IMR-90 (cell line): ENCODE measurements at regions not wholly inside any gene's neighbourhood (a gene's known extent, or its start where the extent isn't known, plus 50 kb on each side); places are given as distances from the start of the nearest gene placed in this dataset.

ENCODE experiments used
- ATAC-seq: fragments of 200-7000 bp; cut with Tn5 transposase; 2 replicates; pipeline ENCODE4 v1.9.1; 2020; ENCODE audit warnings: low read depth, mild to moderate bottlenecking, moderate library complexity
- BruUV-seq: library from RNA; stranded (reverse); fragments of 400-500 nt; replicated peaks from 2 replicates; lab custom pipeline; 2021; lab: Mats Ljungman, UMichigan
- CTCF ChIA-PET: fragments of 300-600 bp; formaldehyde crosslinking; extraction: SDS; loops from one replicate; lab custom pipeline; 2021; ENCODE audit warnings: antibody characterized with exemption; lab: Yijun Ruan, JAX
- POLR2A ChIA-PET: fragments of 300-600 bp; sonication (Branson Sonifier 250); formaldehyde crosslinking; loops from one replicate; lab custom pipeline; 2022; ENCODE audit warnings: antibody characterized with exemption; ENCODE audit not compliant: unreplicated experiment; lab: Charles Lee
- DNase-seq: peaks from one replicate; pipeline ENCODE4 v3.0.0; 2013
- H2AFZ ChIP-seq: replicated peaks from 2 replicates; pipeline ENCODE3; 2013; ENCODE audit warnings: low read length, mild to moderate bottlenecking; ENCODE audit not compliant: poor library complexity
- H2AK5ac ChIP-seq: 2 replicates; pipeline ENCODE4 v1.6.1; 2013; ENCODE audit warnings: low read depth, low read length, inconsistent platforms
- H2AK9ac ChIP-seq: replicated peaks from 2 replicates; pipeline ENCODE3; 2013; ENCODE audit warnings: mild to moderate bottlenecking, low read depth, low read length, moderate library complexity; ENCODE audit not compliant: poor library complexity
- H2BK120ac ChIP-seq: 2 replicates; pipeline ENCODE4 v1.6.1; 2013; ENCODE audit warnings: low read depth, low read length, inconsistent platforms
- H2BK15ac ChIP-seq: 3 replicates; pipeline ENCODE4 v1.6.1; 2013; ENCODE audit warnings: low read depth, low read length, inconsistent platforms
- H2BK20ac ChIP-seq: 2 replicates; pipeline ENCODE4 v1.6.1; 2013; ENCODE audit warnings: low read depth, mild to moderate bottlenecking, inconsistent platforms, low read length, moderate library complexity
- H2BK5ac ChIP-seq: 2 replicates; pipeline ENCODE4 v1.6.1; 2013; ENCODE audit warnings: mild to moderate bottlenecking, low read depth, low read length, inconsistent platforms; ENCODE audit not compliant: poor library complexity, severe bottlenecking
- H3K14ac ChIP-seq: replicated peaks from 2 replicates; pipeline ENCODE4 v1.6.1; 2013; ENCODE audit warnings: low read depth, low read length, inconsistent platforms
- H3K18ac ChIP-seq: 2 replicates; pipeline ENCODE4 v1.6.1; 2013; ENCODE audit warnings: low read depth, low read length, control low read depth
- H3K23ac ChIP-seq: 2 replicates; pipeline ENCODE4 v1.6.1; 2013; ENCODE audit warnings: low read depth, low read length, inconsistent platforms
- H3K27ac ChIP-seq: 2 replicates; pipeline ENCODE4 v1.5.1; 2013; ENCODE audit warnings: mild to moderate bottlenecking, control low read depth, low read length; ENCODE audit not compliant: insufficient read depth
- H3K27me3 ChIP-seq: 2 replicates; pipeline ENCODE4 v1.6.1; 2013; ENCODE audit warnings: low read length; ENCODE audit not compliant: control insufficient read depth, insufficient read depth
- H3K36me3 ChIP-seq: 2 replicates; pipeline ENCODE4 v1.6.1; 2013; ENCODE audit warnings: low read length, mixed read lengths; ENCODE audit not compliant: control insufficient read depth, insufficient read depth
- H3K4ac ChIP-seq: 2 replicates; pipeline ENCODE4 v1.6.1; 2013; ENCODE audit warnings: low read depth, low read length, inconsistent platforms
- H3K4me1 ChIP-seq: 2 replicates; pipeline ENCODE4 v1.6.1; 2013; ENCODE audit warnings: low read length, mixed read lengths; ENCODE audit not compliant: control insufficient read depth, insufficient read depth
- H3K4me2 ChIP-seq: 2 replicates; pipeline ENCODE4 v1.6.1; 2013; ENCODE audit warnings: low read depth, mild to moderate bottlenecking, control low read depth, low read length, moderate library complexity
- H3K4me3 ChIP-seq: 2 replicates; pipeline ENCODE4 v1.5.1; 2013; ENCODE audit warnings: low read depth, mild to moderate bottlenecking, control low read depth, low read length, moderate library complexity; ENCODE audit not compliant: insufficient read depth
- H3K56ac ChIP-seq: 2 replicates; pipeline ENCODE4 v1.6.1; 2013; ENCODE audit warnings: low read length, inconsistent platforms; ENCODE audit not compliant: insufficient read depth; ENCODE audit errors: extremely low read depth
- H3K79me1 ChIP-seq, 2 experiments: 2 replicates each; pipeline ENCODE4 v1.6.1; 2013; ENCODE audit warnings: low read length in 2 of 2, inconsistent platforms in 1 of 2, low read depth in 1 of 2
- H3K9ac ChIP-seq: 2 replicates; pipeline ENCODE4 v1.6.1; 2013; ENCODE audit warnings: low read depth, low read length, control low read depth
- H3K9me1 ChIP-seq: 2 replicates; pipeline ENCODE4 v1.6.1; 2013; ENCODE audit warnings: low read length, inconsistent platforms; ENCODE audit not compliant: insufficient read depth
- H3K9me3 ChIP-seq: 2 replicates; pipeline ENCODE4 v1.6.1; 2013; ENCODE audit warnings: low read length; ENCODE audit not compliant: control insufficient read depth, insufficient read depth
- H4K20me1 ChIP-seq: 2 replicates; pipeline ENCODE4 v1.6.1; 2013; ENCODE audit warnings: low read length, inconsistent platforms; ENCODE audit not compliant: insufficient read depth
- H4K5ac ChIP-seq: 2 replicates; pipeline ENCODE4 v1.6.1; 2013; ENCODE audit warnings: mild to moderate bottlenecking, low read depth, low read length, control low read depth
- H4K8ac ChIP-seq, 2 experiments: 2 replicates each; pipeline ENCODE4 v1.6.1; 2013; ENCODE audit warnings: low read depth in 2 of 2, low read length in 2 of 2, control low read depth in 1 of 2, inconsistent platforms in 1 of 2
- H4K91ac ChIP-seq: 2 replicates; pipeline ENCODE4 v1.6.1; 2013; ENCODE audit warnings: low read depth, low read length, inconsistent platforms; ENCODE audit not compliant: insufficient read depth
- BHLHE40 ChIP-seq: fragments of 150-350 bp; IDR thresholded peaks from 2 replicates; pipeline ENCODE4 v1.6.1; 2016; ENCODE audit warnings: mild to moderate bottlenecking, low read depth, low read length
- CEBPB ChIP-seq: IDR thresholded peaks from 2 replicates; pipeline ENCODE4 v1.6.1; 2012; ENCODE audit warnings: low read depth, low read length, improper control_type of control experiment
- CHD1 ChIP-seq: IDR thresholded peaks from 2 replicates; pipeline ENCODE4 v1.6.1; 2012; ENCODE audit warnings: low read depth, low read length, improper control_type of control experiment
- ELK1 ChIP-seq: fragments of 150-350 bp; IDR thresholded peaks from 2 replicates; pipeline ENCODE4 v1.6.1; 2016; ENCODE audit warnings: low read depth, mild to moderate bottlenecking, low read length, moderate library complexity, borderline replicate concordance
- MAFK ChIP-seq: IDR thresholded peaks from 2 replicates; pipeline ENCODE4 v1.6.1; 2012; ENCODE audit warnings: low read depth, low read length, improper control_type of control experiment
- MAZ ChIP-seq: IDR thresholded peaks from 2 replicates; pipeline ENCODE4 v1.6.1; 2012; ENCODE audit warnings: low read depth, mild to moderate bottlenecking, low read length, improper control_type of control experiment, moderate library complexity, borderline replicate concordance
- MXI1 ChIP-seq: IDR thresholded peaks from 2 replicates; pipeline ENCODE4 v1.6.1; 2012; ENCODE audit warnings: low read depth, mild to moderate bottlenecking, low read length, moderate library complexity, borderline replicate concordance
- POLR2A ChIP-seq: IDR thresholded peaks from 2 replicates; pipeline ENCODE4 v1.6.1; 2012; ENCODE audit warnings: mild to moderate bottlenecking, low read depth, low read length
- RCOR1 ChIP-seq: IDR thresholded peaks from 2 replicates; pipeline ENCODE4 v1.6.1; 2012; ENCODE audit warnings: mild to moderate bottlenecking, low read length, improper control_type of control experiment; ENCODE audit not compliant: insufficient replicate concordance
- RFX5 ChIP-seq: IDR thresholded peaks from 2 replicates; pipeline ENCODE4 v1.8.0; 2012; ENCODE audit warnings: low read depth, mild to moderate bottlenecking, low read length, moderate library complexity
- SMC3 ChIP-seq: fragments of 150-350 bp; IDR thresholded peaks from 2 replicates; pipeline ENCODE4 v1.6.1; 2016; ENCODE audit warnings: low read depth, mild to moderate bottlenecking, antibody characterized with exemption, low read length, moderate library complexity
- USF2 ChIP-seq: fragments of 150-350 bp; IDR thresholded peaks from 2 replicates; pipeline ENCODE4 v1.6.1; 2017; ENCODE audit warnings: mild to moderate bottlenecking, antibody characterized with exemption, low read length, low read depth
- WGBS, 2 experiments: methylation state at CpG; one replicate each; pipeline versions ENCODE4 v1.1.5 to v1.1.7; 2013; ENCODE audit warnings: missing lambda C conversion rate in 2 of 2; ENCODE audit not compliant: insufficient read length in 1 of 2; ENCODE audit errors: extremely low coverage in 2 of 2; 5-methylcytosine and 5-hydroxymethylcytosine counted together
- dilution Hi-C: fragments of 300-500 bp; cut with HindIII; formaldehyde crosslinking; loops from one replicate; pipeline ENCODE4 v1.14.3; 2018; ENCODE audit warnings: low sequenced_read_pairs; ENCODE audit not compliant: unreplicated experiment
- in situ Hi-C: fragments of 300-500 bp; cut with MboI; formaldehyde crosslinking; loops from 3 replicates; pipeline ENCODE4 v1.14.3; 2019; ENCODE audit warnings: low sequenced_read_pairs, inconsistent platforms, mixed read lengths
- intact Hi-C: fragments of 100-400 bp; cut with micrococcal nuclease; formaldehyde crosslinking; loops from 2 replicates; pipeline ENCODE4 v1.10.0; 2022

- H2BK5ac ChIP-seq, result no peak overlapping the region
- H3K4me1 ChIP-seq, result no peaks in the 10 kb centered on the region
- no peak overlapping the region for H2AK5ac ChIP-seq
- no peak for TF ChIP-seq ELK1
- TF ChIP-seq MXI1, result no peak
- no peak for TF ChIP-seq MAZ
- no peak for TF ChIP-seq POLR2A
- TF ChIP-seq USF2, result no peak
- TF ChIP-seq RFX5, result no peak
- no peak for TF ChIP-seq CHD1
- TF ChIP-seq BHLHE40, result no peak
- no peak for TF ChIP-seq SMC3
- TF ChIP-seq MAFK, result no peak
- no peak for TF ChIP-seq CEBPB
- no peak for TF ChIP-seq RCOR1
- H3K56ac ChIP-seq, result no peak overlapping the region
- no peaks in the 10 kb centered on the region for H3K36me3 ChIP-seq
- no peak overlapping the region for H2AFZ ChIP-seq
- intact Hi-C loops (no loop called here), in situ Hi-C loops (no loop called here), dilution Hi-C loops (no loop called here)
- no peak overlapping the region for H3K23ac ChIP-seq
- H3K9me3 ChIP-seq, result no peaks in the 10 kb centered on the region
- POLR2A ChIA-PET, result no interaction called here
- no peaks in the 10 kb centered on the region for H3K9me1 ChIP-seq
- CTCF ChIA-PET, result no interaction called here
- H3K4ac ChIP-seq, result no peak overlapping the region
- H2BK15ac ChIP-seq, result no peak overlapping the region
- H3K18ac ChIP-seq, result no peak overlapping the region
- no CpG with 5 or more reads among the region's 2 CpGs for WGBS, 2 experiments
- no TSS peak for BruUV-seq
- no peaks in the 10 kb centered on the region for H4K20me1 ChIP-seq
- no peak overlapping the region for H3K14ac ChIP-seq
- H2BK20ac ChIP-seq, result no peak overlapping the region
- no peak overlapping the region for H3K4me2 ChIP-seq
- no peak overlapping the region for H3K27ac ChIP-seq
- no peak overlapping the region for H4K5ac ChIP-seq
- no peaks in the 10 kb centered on the region for H3K27me3 ChIP-seq
- H3K4me3 ChIP-seq, result no peak overlapping the region
- no peak for ATAC-seq
- DNase-seq, result no peak
- no peak overlapping the region for H2AK9ac ChIP-seq
- no peak overlapping the region for H3K9ac ChIP-seq
- H4K8ac ChIP-seq, result no peak overlapping the region
- no peaks in the 10 kb centered on the region for H3K79me1 ChIP-seq
- H4K91ac ChIP-seq, result no peak overlapping the region
- no peak overlapping the region for H2BK120ac ChIP-seq
These were observed 1366.8 kb downstream of the EPHA7 start for GRCh38 chr6:92052513-92052912.
